ENCODE measurements at regions not wholly inside any gene's neighbourhood (a gene's known extent, or its start where the extent isn't known, plus 50 kb on each side); places are given as distances from the start of the nearest gene placed in this dataset.

GRCh38 chr20:53698371-53698978 lies 104.8 kb upstream of the ZNF217 start:
- Histone ChIP-seq H3K4me3 (ENCODE audit: insufficient read depth, low read length, poor library complexity, severe bottlenecking) (no peak overlapping the region), H3K27me3 (ENCODE audit: low read length) (no peaks in the 10 kb centered on the region), H4K20me1 (ENCODE audit: low read depth, low read length) (no peaks in the 10 kb centered on the region), H3K9me3 (ENCODE audit: insufficient read depth, low read length) (no peaks in the 10 kb centered on the region), H3K36me3 (ENCODE audit: low read length) (no peaks in the 10 kb centered on the region), H3F3A (ENCODE audit: insufficient read depth) (no peaks in the 10 kb centered on the region), H3K27ac (ENCODE audit: low read depth, low read length) (no peak overlapping the region), H3K9ac (ENCODE audit: low read length) (no peak overlapping the region), H3K9me2 (replicated peaks; ENCODE audit: insufficient read depth, low read length) (no peaks in the 10 kb centered on the region), H3K4me2 (ENCODE audit: low read depth, low read length, poor library complexity, severe bottlenecking) (no peak overlapping the region), H3K79me2 (ENCODE audit: insufficient read depth, low read length) (no peaks in the 10 kb centered on the region), H2AFZ (ENCODE audit: low read depth, low read length, severe bottlenecking) (no peak overlapping the region)
- TF ChIP-seq CTCF (IDR thresholded peaks at IDR 0.05; ENCODE audit: insufficient read depth, low read length, poor library complexity, severe bottlenecking) (no peak), EZH2phosphoT487 (conservative IDR thresholded peaks at IDR 0.05; ENCODE audit: low read length) (no peak)

- Histone ChIP-seq H3F3A (ENCODE audit: insufficient read depth) (no peaks in the 10 kb centered on the region), H3K27me3 (ENCODE audit: low read length) (no peaks in the 10 kb centered on the region), H3K4me3 (ENCODE audit: insufficient read depth, low read length, poor library complexity, severe bottlenecking) (no peak overlapping the region), H3K27ac (ENCODE audit: low read depth, low read length) (no peak overlapping the region), H4K20me1 (ENCODE audit: low read depth, low read length) (no peaks in the 10 kb centered on the region), H3K4me2 (ENCODE audit: low read depth, low read length, poor library complexity, severe bottlenecking) (no peak overlapping the region), H2AFZ (ENCODE audit: low read depth, low read length, severe bottlenecking) (no peak overlapping the region), H3K79me2 (ENCODE audit: insufficient read depth, low read length) (no peaks in the 10 kb centered on the region), H3K9ac (ENCODE audit: low read length) (no peak overlapping the region), H3K36me3 (ENCODE audit: low read length) (no peaks in the 10 kb centered on the region), H3K9me3 (ENCODE audit: insufficient read depth, low read length) (no peaks in the 10 kb centered on the region), H3K9me2 (replicated peaks; ENCODE audit: insufficient read depth, low read length) (no peaks in the 10 kb centered on the region)
- TF ChIP-seq EZH2phosphoT487 (conservative IDR thresholded peaks at IDR 0.05; ENCODE audit: low read length) (no peak), CTCF (IDR thresholded peaks at IDR 0.05; ENCODE audit: insufficient read depth, low read length, poor library complexity, severe bottlenecking) (no peak)
These were observed 102.3 kb upstream of the ZNF217 start for GRCh38 chr20:53695797-53696527.

GRCh38 chr20:53693262-53693871 lies 99.7 kb upstream of the ZNF217 start:
- H2AFZ ChIP-seq (ENCODE audit: low read depth, low read length, severe bottlenecking), result no peak overlapping the region
- no peaks in the 10 kb centered on the region for H3K9me2 ChIP-seq (replicated peaks; ENCODE audit: insufficient read depth, low read length)
- no peaks in the 10 kb centered on the region for H3K36me3 ChIP-seq (ENCODE audit: low read length)
- H3F3A ChIP-seq (ENCODE audit: insufficient read depth), result no peaks in the 10 kb centered on the region
- no peaks in the 10 kb centered on the region for H3K9me3 ChIP-seq (ENCODE audit: insufficient read depth, low read length)
- H3K27ac ChIP-seq (ENCODE audit: low read depth, low read length), result no peak overlapping the region
- H3K79me2 ChIP-seq (ENCODE audit: insufficient read depth, low read length), result no peaks in the 10 kb centered on the region
- no peak for TF ChIP-seq CTCF (IDR thresholded peaks at IDR 0.05; ENCODE audit: insufficient read depth, low read length, poor library complexity, severe bottlenecking)
- TF ChIP-seq EZH2phosphoT487 (conservative IDR thresholded peaks at IDR 0.05; ENCODE audit: low read length), result no peak
- no peaks in the 10 kb centered on the region for H4K20me1 ChIP-seq (ENCODE audit: low read depth, low read length)
- H3K4me3 ChIP-seq (ENCODE audit: insufficient read depth, low read length, poor library complexity, severe bottlenecking), result no peak overlapping the region
- H3K27me3 ChIP-seq (ENCODE audit: low read length), result no peaks in the 10 kb centered on the region
- H3K4me2 ChIP-seq (ENCODE audit: low read depth, low read length, poor library complexity, severe bottlenecking), result no peak overlapping the region
- no peak overlapping the region for H3K9ac ChIP-seq (ENCODE audit: low read length)

All from SU-DHL-6 (cell line).